Occipital lobe (tissue), 1 donor: ENCODE measurements at regions not wholly inside any gene's neighbourhood (a gene's known extent, or its start where the extent isn't known, plus 50 kb on each side); places are given as distances from the start of the nearest gene placed in this dataset.
A peak's percentile ranks its signal among the peaks of the same experiment; 100 is the strongest.

ENCODE experiments used
- DNase-seq: peaks from one replicate; lab custom pipeline; 2025; lab: John Stamatoyannopoulos, UW

GRCh38 chr14:71202881-71203280 lies 295.6 kb downstream of the PCNX1 start:
- no peak for DNase-seq

GRCh38 chr14:71203306-71203705 lies 296.0 kb downstream of the PCNX1 start:
- no peak for DNase-seq

GRCh38 chr14:71204231-71204630 lies 297.0 kb downstream of the PCNX1 start:
- DNase-seq = no peak

GRCh38 chr14:71204768-71205167 lies 297.5 kb downstream of the PCNX1 start:
- no peak for DNase-seq

- no peak for DNase-seq
Observed at GRCh38 chr14:71206123-71206522, 298.9 kb downstream of the PCNX1 start.

GRCh38 chr14:71206766-71207371 lies 299.6 kb downstream of the PCNX1 start:
- DNase-seq = peak; percentile 85

GRCh38 chr14:71208702-71209357 lies 301.6 kb downstream of the PCNX1 start:
- DNase-seq = no peak

- DNase-seq = peak; percentile 35
Observed at GRCh38 chr14:71209888-71210287, 302.6 kb downstream of the PCNX1 start.

GRCh38 chr14:71212093-71212492 lies 304.8 kb downstream of the PCNX1 start:
- DNase-seq = no peak

- peak; percentile 44 for DNase-seq
Observed at GRCh38 chr14:71212683-71213107, 305.4 kb downstream of the PCNX1 start.

GRCh38 chr14:71214241-71214640 lies 307.0 kb downstream of the PCNX1 start:
- DNase-seq = no peak

- no peak for DNase-seq
Observed at GRCh38 chr14:71220462-71220861, 313.2 kb downstream of the PCNX1 start.

- DNase-seq = no peak
Observed at GRCh38 chr14:71221119-71221518, 313.9 kb downstream of the PCNX1 start.

- no peak for DNase-seq
Observed at GRCh38 chr14:71225113-71225512, 317.9 kb downstream of the PCNX1 start.

GRCh38 chr14:71228711-71229110 lies 321.5 kb downstream of the PCNX1 start:
- no peak for DNase-seq

GRCh38 chr14:71229875-71230274 lies 322.6 kb downstream of the PCNX1 start:
- no peak for DNase-seq

GRCh38 chr14:71230897-71231296 lies 323.6 kb downstream of the PCNX1 start:
- no peak for DNase-seq

- DNase-seq = no peak
Observed at GRCh38 chr14:71231521-71232393, 324.5 kb downstream of the PCNX1 start.

GRCh38 chr14:71232506-71232905 lies 325.2 kb downstream of the PCNX1 start:
- no peak for DNase-seq

GRCh38 chr14:71235875-71236274 lies 328.6 kb downstream of the PCNX1 start:
- peak; percentile 31 for DNase-seq

- no peak for DNase-seq
Observed at GRCh38 chr14:71236487-71236886, 329.2 kb downstream of the PCNX1 start.

- no peak for DNase-seq
Observed at GRCh38 chr14:71237556-71237955, 330.3 kb downstream of the PCNX1 start.
